GM11168 (cell line): ENCODE measurements at regions not wholly inside any gene's neighbourhood (a gene's known extent, or its start where the extent isn't known, plus 50 kb on each side); places are given as distances from the start of the nearest gene placed in this dataset.
"Not testable (repeated sequence)": the region's sequence is repeated elsewhere in the genome, so short reads cannot be mapped to it uniquely, and the experiment has no call there.

ENCODE experiments used
- in situ Hi-C: fragments of 300-500 bp; cut with MboI; formaldehyde crosslinking; loops from one replicate; pipeline ENCODE4 v1.12.0; 2022; ENCODE audit warnings: low sequenced_read_pairs; ENCODE audit not compliant: unreplicated experiment

GRCh38 chr3:99325402-99325801 lies 313.0 kb upstream of the COL8A1 start:
- in situ Hi-C loops: no loop called here

DNA sequence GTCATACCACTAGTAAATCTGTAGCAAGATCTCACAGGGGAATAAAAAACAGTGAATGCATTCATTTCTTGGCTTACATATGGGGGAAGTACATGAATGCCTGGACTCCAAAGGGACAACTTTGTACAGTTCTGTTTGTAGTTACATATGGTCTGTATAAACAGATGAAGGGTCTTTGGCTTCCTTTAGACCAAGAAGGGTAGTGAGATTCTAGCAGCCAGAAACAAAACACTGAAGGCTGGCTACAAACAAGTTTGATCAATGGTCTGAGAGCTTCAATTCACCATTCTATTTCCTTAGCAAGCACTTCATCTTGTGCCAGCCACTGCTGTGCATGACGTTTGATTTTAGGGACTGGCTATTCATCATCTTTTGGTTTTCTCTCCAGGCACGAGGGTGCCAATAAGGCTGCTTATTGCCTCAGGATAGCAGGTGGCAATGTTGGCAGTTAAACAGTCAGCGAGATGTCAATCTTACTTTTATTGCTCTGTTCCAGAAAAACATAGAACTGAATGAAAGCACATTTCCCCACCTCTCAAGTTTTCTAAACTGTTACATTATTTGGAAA lies 313.7 kb upstream of the COL8A1 start:
- in situ Hi-C loops: no loop called here

GRCh38 chr3:99323940-99324339 lies 314.5 kb upstream of the COL8A1 start:
- in situ Hi-C loops: no loop called here

- in situ Hi-C loops: no loop called here
Measured at GRCh38 chr3:99322551-99322950, 315.8 kb upstream of the COL8A1 start.

DNA sequence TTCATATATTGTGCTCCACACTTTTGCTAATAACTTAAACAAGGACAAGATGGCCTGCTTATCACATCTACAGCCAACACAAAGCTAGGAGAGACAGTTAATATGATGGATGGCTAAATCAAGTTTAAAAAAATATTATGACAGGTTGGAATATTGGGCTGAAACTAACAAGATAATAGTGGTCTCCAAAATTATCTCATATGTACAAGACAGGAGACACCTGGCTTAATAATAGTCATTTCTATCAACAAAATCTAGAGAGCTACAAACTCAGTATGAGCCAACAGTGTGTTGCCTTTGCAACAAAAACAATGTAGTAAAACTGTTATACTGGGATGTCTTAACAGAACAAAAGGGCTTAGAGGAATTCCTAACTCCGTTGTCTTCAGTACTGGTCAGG lies 317.1 kb upstream of the COL8A1 start:
- in situ Hi-C loops: no loop called here

DNA sequence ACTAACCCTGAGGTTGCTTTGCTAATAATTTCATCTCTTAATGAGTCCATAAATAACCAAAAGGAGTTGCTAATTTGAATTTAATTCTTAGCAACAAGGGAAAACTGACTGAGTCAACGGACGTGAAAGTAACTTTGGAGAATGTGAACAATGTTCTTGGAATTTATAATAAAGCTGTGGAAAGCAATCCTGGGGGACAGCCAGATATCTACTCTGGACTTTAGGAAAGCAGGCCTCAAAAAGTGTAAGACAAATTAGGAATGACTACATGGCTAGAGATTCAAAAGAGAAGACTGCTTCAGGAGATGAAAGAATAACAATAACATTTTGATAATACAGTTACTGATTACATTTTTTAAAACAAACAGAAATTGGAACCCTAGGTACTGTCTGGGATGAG lies 318.4 kb upstream of the COL8A1 start:
- in situ Hi-C loops: no loop called here

GRCh38 chr3:99319450-99319849 lies 318.9 kb upstream of the COL8A1 start:
- in situ Hi-C loops: no loop called here

- in situ Hi-C loops: no loop called here
Measured at GRCh38 chr3:99317201-99317600, 321.2 kb upstream of the COL8A1 start.

DNA sequence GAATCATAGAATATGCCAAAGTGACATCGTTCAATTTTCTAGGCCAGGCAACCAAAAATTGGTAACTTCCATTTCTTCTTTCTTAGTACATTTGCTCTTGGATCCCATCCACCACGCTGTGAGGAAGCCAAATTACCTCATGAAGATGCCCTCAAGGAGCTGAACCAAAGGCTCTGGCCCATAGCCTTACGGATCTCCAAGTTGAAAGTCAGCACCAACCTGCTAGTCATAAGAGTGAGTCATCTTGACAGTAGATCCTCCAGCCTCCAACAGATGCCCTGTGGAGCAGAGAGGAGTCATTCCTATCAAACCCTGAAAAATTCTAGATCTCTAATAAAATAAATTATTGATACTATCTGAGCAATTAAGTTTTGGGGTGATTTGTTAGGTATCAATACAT lies 322.5 kb upstream of the COL8A1 start:
- in situ Hi-C loops: no loop called here

DNA sequence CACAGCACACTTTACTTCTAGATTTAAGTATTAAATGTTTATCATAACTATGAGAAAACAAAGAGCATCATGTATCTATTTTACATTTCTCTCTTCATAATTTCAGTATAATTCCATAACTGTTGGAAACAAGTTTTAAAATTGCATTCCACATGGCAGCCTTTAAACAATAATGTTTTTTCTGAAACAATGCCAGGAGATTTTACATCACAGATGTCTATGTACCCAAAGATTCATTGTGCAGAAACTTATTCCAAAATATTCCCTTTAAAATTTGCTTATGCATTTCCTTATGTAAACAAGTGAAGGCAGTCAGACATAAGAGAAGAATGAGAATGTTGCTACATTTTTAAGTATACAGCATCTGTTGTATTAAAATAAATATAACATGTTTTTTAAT lies 324.9 kb upstream of the COL8A1 start:
- in situ Hi-C loops: no loop called here

GRCh38 chr3:99298661-99299060 lies 339.7 kb upstream of the COL8A1 start:
- in situ Hi-C loops: no loop called here

GRCh38 chr3:99295836-99296235 lies 342.6 kb upstream of the COL8A1 start:
- in situ Hi-C loops: no loop called here

- in situ Hi-C loops: not testable (repeated sequence)
Measured at GRCh38 chr3:99294092-99294491, 344.3 kb upstream of the COL8A1 start.

DNA sequence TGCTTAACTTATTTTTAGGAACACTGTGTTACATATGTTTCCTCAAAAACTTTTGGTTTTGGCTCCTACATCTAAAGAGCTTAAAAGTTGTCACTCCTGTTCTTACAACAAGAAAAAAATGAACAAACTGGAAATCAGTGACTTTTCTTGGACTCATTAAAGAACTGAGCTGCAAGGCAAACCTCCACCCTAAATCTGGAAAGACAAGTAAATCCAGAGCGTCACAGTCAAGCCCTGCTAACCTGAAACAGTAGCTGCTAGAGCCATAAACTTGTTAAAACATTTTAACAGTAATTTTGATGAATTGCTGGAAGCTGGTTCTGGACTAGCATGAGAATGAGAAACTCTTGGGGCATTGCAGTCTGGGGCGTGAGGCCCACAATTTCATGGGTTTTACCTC lies 350.5 kb upstream of the COL8A1 start:
- in situ Hi-C loops: no loop called here

DNA sequence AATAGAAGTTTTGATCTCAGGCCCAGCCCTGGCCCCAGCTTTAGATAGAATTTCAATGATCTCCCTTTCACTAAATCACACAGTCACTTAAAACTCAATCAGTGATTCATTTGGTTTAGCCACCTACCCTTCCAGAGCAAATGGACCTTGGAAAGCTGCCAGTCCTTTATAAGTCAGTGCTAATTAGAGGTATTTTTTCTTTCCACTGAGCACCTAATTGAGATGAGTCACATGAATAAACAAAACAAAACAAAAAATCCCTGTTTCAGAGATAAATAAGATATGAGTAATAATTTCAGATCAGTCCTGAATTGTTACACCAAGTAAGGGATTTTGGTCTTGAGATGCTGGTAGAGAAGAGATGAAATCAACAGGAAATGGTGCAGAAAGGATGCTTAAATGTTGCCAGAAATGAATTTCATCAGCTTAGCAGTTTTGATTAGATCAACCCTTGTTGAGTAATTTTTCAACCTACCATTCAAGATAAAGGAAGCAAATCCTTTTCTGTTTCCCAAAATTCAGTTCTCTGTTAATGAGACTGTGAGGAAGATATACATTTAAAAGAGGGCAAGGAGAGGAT lies 352.0 kb upstream of the COL8A1 start:
- in situ Hi-C loops: no loop called here

- in situ Hi-C loops: no loop called here
Measured at GRCh38 chr3:99269606-99270351, 368.3 kb upstream of the DCBLD2 start.

DNA sequence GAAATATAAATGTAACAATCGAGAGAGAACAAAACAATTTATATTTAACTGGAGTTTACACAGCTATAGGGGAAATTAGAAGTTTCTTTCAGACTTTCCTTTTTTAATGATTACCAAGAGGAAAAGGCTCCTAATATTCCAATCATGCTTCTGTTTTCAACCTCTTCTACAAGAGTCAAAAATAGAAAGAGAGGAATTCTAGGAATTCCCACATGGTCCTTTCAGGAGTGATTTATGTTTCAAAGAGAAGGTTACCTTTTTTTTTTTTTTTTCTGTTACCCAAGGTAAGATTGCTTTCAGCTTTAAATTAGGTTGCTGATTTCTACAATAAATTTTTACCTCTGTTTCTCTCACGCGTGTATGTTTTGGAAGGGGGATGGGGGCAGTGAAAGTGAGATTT lies 355.3 kb upstream of the DCBLD2 start:
- in situ Hi-C loops: no loop called here

GRCh38 chr3:99253963-99254355 lies 352.5 kb upstream of the DCBLD2 start:
- in situ Hi-C loops: no loop called here

DNA sequence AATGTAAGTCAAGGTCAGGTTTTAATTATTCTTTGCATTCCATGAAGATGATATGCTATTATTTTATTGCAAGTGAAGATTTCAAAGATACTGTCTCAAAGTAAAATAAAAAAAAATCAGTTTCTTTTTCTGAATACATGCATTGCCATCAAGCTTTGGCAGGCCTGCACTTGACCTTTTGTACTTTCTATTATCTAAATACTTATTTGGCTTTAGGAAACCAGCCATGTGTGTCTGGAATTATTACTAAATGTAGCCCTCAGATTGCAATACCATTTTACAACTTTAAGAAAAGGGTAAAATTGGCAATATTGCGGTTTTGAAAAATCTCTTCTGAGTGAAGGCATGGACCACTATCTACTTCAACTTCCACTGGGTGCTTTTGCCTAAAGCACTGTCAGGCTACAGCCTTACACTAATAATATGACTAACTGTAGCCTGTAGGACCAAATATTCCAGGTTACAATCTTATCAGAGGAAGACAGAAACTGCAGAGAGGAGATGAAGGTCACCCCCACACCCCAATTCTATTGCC lies 349.4 kb upstream of the DCBLD2 start:
- in situ Hi-C loops: no loop called here

GRCh38 chr3:99250272-99250671 lies 348.8 kb upstream of the DCBLD2 start:
- in situ Hi-C loops: no loop called here

- in situ Hi-C loops: no loop called here
Measured at GRCh38 chr3:99249627-99250026, 348.1 kb upstream of the DCBLD2 start.

DNA sequence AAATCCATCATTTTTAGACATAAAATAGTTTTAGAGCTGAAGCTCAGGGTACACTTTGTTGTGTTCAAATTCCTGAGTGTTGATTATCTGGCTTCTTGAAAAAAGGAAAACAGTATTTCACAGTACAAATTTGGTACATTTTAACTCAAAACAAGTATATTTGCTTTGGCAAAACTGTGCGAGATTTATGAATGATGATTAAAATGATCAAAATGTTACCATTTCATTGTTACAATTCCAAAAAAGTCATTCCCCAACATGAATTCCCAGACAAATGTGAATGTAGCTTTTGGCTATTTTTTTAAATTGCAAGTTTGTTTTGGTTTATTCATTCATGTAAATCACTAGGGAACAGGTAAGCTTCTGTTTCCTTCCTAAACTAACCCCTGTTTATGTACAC lies 347.4 kb upstream of the DCBLD2 start:
- in situ Hi-C loops: no loop called here
